PC-3 (cell line): ENCODE measurements at regions not wholly inside any gene's neighbourhood (a gene's known extent, or its start where the extent isn't known, plus 50 kb on each side); places are given as distances from the start of the nearest gene placed in this dataset.

Source experiments
- ATAC-seq: fragments of 200-7000 bp; cut with Tn5 transposase; 2 replicates; pipeline ENCODE4 v1.9.1; 2020; ENCODE audit warnings: mild to moderate bottlenecking, moderate library complexity
- BruUV-seq: library from RNA; stranded (reverse); fragments of 400-500 nt; replicated peaks from 2 replicates; lab custom pipeline; 2021; lab: Mats Ljungman, UMichigan
- CTCF ChIA-PET: fragments of 300-600 bp; sonication (Branson Sonifier 250); formaldehyde crosslinking; loops from one replicate; lab custom pipeline; 2022; ENCODE audit warnings: antibody characterized with exemption; lab: Charles Lee
- POLR2A ChIA-PET: fragments of 300-600 bp; sonication (Branson Sonifier 250); formaldehyde crosslinking; loops from one replicate; lab custom pipeline; 2022; ENCODE audit warnings: antibody characterized with exemption; ENCODE audit not compliant: unreplicated experiment; lab: Charles Lee
- DNase-seq: peaks from one replicate; pipeline ENCODE4 v3.0.0-alpha.2; 2015
- H2AFZ ChIP-seq: fragments of 300-600 bp; sonication (generic); 2 replicates; pipeline ENCODE4 v1.6.0; 2016; ENCODE audit warnings: antibody characterized with exemption, low read length
- H3F3A ChIP-seq: fragments of 300-600 bp; sonication (generic); one replicate; pipeline ENCODE4 v1.6.0; 2017; ENCODE audit warnings: antibody characterized with exemption, low read length, control low read depth, mild to moderate bottlenecking; ENCODE audit not compliant: unreplicated experiment
- H3K27ac ChIP-seq: fragments of 300-600 bp; sonication (generic); 2 replicates; pipeline ENCODE4 v1.5.1; 2016; ENCODE audit warnings: mild to moderate bottlenecking, low read length
- H3K27me3 ChIP-seq: fragments of 300-600 bp; sonication (generic); 2 replicates; pipeline ENCODE4 v1.6.1; 2016; ENCODE audit warnings: low read length, mixed read lengths
- H3K36me3 ChIP-seq: fragments of 300-600 bp; sonication (generic); 2 replicates; pipeline ENCODE4 v1.6.1; 2016; ENCODE audit warnings: low read depth, mixed run types, low read length, mixed read lengths
- H3K4me1 ChIP-seq: fragments of 300-600 bp; sonication (generic); 2 replicates; pipeline ENCODE4 v1.5.1; 2016; ENCODE audit warnings: low read length; ENCODE audit not compliant: insufficient read depth
- H3K4me2 ChIP-seq: fragments of 300-600 bp; sonication (generic); 2 replicates; pipeline ENCODE4 v1.6.0; 2016; ENCODE audit warnings: low read length
- H3K4me3 ChIP-seq: fragments of 300-600 bp; sonication (generic); 2 replicates; pipeline ENCODE4 v1.5.1; 2016; ENCODE audit warnings: mild to moderate bottlenecking, low read length, mixed read lengths
- H3K79me2 ChIP-seq: fragments of 300-600 bp; sonication (generic); 2 replicates; pipeline ENCODE4 v1.6.1; 2017; ENCODE audit warnings: low read length, mixed read lengths
- H3K9ac ChIP-seq: fragments of 300-600 bp; sonication (generic); 2 replicates; pipeline ENCODE4 v1.6.0; 2016; ENCODE audit warnings: mild to moderate bottlenecking, low read length
- H3K9me2 ChIP-seq: fragments of 300-600 bp; sonication (generic); replicated peaks from 2 replicates; pipeline ENCODE4 v1.6.1; 2016; ENCODE audit warnings: mixed run types, low read length, mixed read lengths
- H3K9me3 ChIP-seq: fragments of 300-600 bp; sonication (generic); 2 replicates; pipeline ENCODE4 v1.6.1; 2016; ENCODE audit warnings: low read length, mixed read lengths
- H4K20me1 ChIP-seq: fragments of 300-600 bp; sonication (generic); 2 replicates; pipeline ENCODE4 v1.6.1; 2016; ENCODE audit warnings: low read length, mixed read lengths
- CTCF ChIP-seq: fragments of 300-600 bp; sonication (generic); conservative IDR thresholded peaks from 2 replicates; pipeline ENCODE4 v1.5.1; 2017; ENCODE audit warnings: antibody characterized with exemption, low read depth, mild to moderate bottlenecking, low read length
- EZH2 ChIP-seq: fragments of 300-600 bp; sonication (generic); IDR thresholded peaks from one replicate; pipeline ENCODE4 v1.6.1; 2017; ENCODE audit warnings: antibody characterized with exemption, mild to moderate bottlenecking, low read length; ENCODE audit not compliant: unreplicated experiment
- EZH2phosphoT487 ChIP-seq: fragments of 300-600 bp; sonication (generic); IDR thresholded peaks from 2 replicates; pipeline ENCODE4 v1.6.1; 2018; ENCODE audit warnings: mild to moderate bottlenecking, antibody characterized with exemption, low read length, borderline replicate concordance
- intact Hi-C: fragments of 100-400 bp; cut with micrococcal nuclease; formaldehyde crosslinking; loops from 2 replicates; pipeline ENCODE4 v1.9.0; 2023

- DNase-seq (no peak), ATAC-seq (no peak)
- H3K27ac ChIP-seq = no peak overlapping the region
- BruUV-seq = no TSS peak
- no peaks in the 10 kb centered on the region for H3K4me1 ChIP-seq
- H3K4me3 ChIP-seq = no peak overlapping the region
- intact Hi-C loops = no loop called here
- no peaks in the 10 kb centered on the region for H3K9me3 ChIP-seq
- H3K9me2 ChIP-seq = no peaks in the 10 kb centered on the region
- no peak overlapping the region for H3K4me2 ChIP-seq
- H3K79me2 ChIP-seq = no peaks in the 10 kb centered on the region
- no peaks in the 10 kb centered on the region for H4K20me1 ChIP-seq
- H3K27me3 ChIP-seq = peaks cover 20% of the 10 kb centered on the region
- TF ChIP-seq EZH2 = no peak
- TF ChIP-seq CTCF = no peak
- no peak for TF ChIP-seq EZH2phosphoT487
- H3K36me3 ChIP-seq = no peaks in the 10 kb centered on the region
- no peak overlapping the region for H2AFZ ChIP-seq
- no peak overlapping the region for H3K9ac ChIP-seq
- no peaks in the 10 kb centered on the region for H3F3A ChIP-seq
- CTCF ChIA-PET = no interaction called here
- POLR2A ChIA-PET = no interaction called here
Observed at GRCh38 chr7:156125841-156126730, 313.8 kb upstream of the SHH start.

GRCh38 chr7:156124356-156124755 is 312.1 kb upstream of the SHH start:
- TF ChIP-seq EZH2 = no peak
- TF ChIP-seq CTCF = no peak
- TF ChIP-seq EZH2phosphoT487 = no peak
- H3K9me2 ChIP-seq = no peaks in the 10 kb centered on the region
- ATAC-seq (no peak), DNase-seq (no peak)
- H3K4me2 ChIP-seq = no peak overlapping the region
- H3K27ac ChIP-seq = no peak overlapping the region
- H3F3A ChIP-seq = no peaks in the 10 kb centered on the region
- H3K36me3 ChIP-seq = no peaks in the 10 kb centered on the region
- ChIA-PET CTCF (no interaction called here), POLR2A (no interaction called here)
- no peak overlapping the region for H2AFZ ChIP-seq
- no peaks in the 10 kb centered on the region for H3K79me2 ChIP-seq
- H3K9ac ChIP-seq = no peak overlapping the region
- H3K4me3 ChIP-seq = no peak overlapping the region
- no TSS peak for BruUV-seq
- intact Hi-C loops = no loop called here
- H4K20me1 ChIP-seq = no peaks in the 10 kb centered on the region
- no peaks in the 10 kb centered on the region for H3K4me1 ChIP-seq
- peaks cover 27% of the 10 kb centered on the region for H3K27me3 ChIP-seq
- no peaks in the 10 kb centered on the region for H3K9me3 ChIP-seq

GRCh38 chr7:156123362-156123761 is 311.1 kb upstream of the SHH start:
- no peaks in the 10 kb centered on the region for H3K79me2 ChIP-seq
- no peaks in the 10 kb centered on the region for H3K9me2 ChIP-seq
- no peaks in the 10 kb centered on the region for H3K4me1 ChIP-seq
- no peak overlapping the region for H3K27ac ChIP-seq
- H3K36me3 ChIP-seq = no peaks in the 10 kb centered on the region
- no TSS peak for BruUV-seq
- ChIA-PET POLR2A (no interaction called here), CTCF (no interaction called here)
- ATAC-seq = no peak
- H3F3A ChIP-seq = no peaks in the 10 kb centered on the region
- DNase-seq = no peak
- no peak overlapping the region for H3K9ac ChIP-seq
- intact Hi-C loops = no loop called here
- no peak overlapping the region for H3K4me2 ChIP-seq
- H3K4me3 ChIP-seq = no peak overlapping the region
- no peaks in the 10 kb centered on the region for H3K9me3 ChIP-seq
- peaks cover 32% of the 10 kb centered on the region for H3K27me3 ChIP-seq
- H2AFZ ChIP-seq = no peak overlapping the region
- TF ChIP-seq CTCF (no peak), EZH2 (no peak), EZH2phosphoT487 (no peak)
- no peaks in the 10 kb centered on the region for H4K20me1 ChIP-seq
